Right lung (tissue), 2 donors: ENCODE measurements at regions not wholly inside any gene's neighbourhood (a gene's known extent, or its start where the extent isn't known, plus 50 kb on each side); places are given as distances from the start of the nearest gene placed in this dataset.
A peak's percentile ranks its signal among the peaks of the same experiment; 100 is the strongest.

ENCODE experiments used
- DNase-seq, 2 donors: peaks; one replicate each; pipeline ENCODE4 v3.0.0-alpha.2; 2013

GRCh38 chr2:71865391-71865965 lies 282.2 kb downstream of the CYP26B1 start:
- DNase-seq, result no peak

GRCh38 chr2:71864085-71864484 lies 283.6 kb downstream of the CYP26B1 start:
- DNase-seq, result no peak

- no peak for DNase-seq
Observed at GRCh38 chr2:71863396-71863795, 284.3 kb downstream of the CYP26B1 start.

- no peak for DNase-seq
Observed at GRCh38 chr2:71862921-71863320, 284.7 kb downstream of the CYP26B1 start.

- no peak for DNase-seq
Observed at GRCh38 chr2:71861186-71862160, 286.2 kb downstream of the CYP26B1 start.

- no peak for DNase-seq
Observed at GRCh38 chr2:71860381-71860926, 287.2 kb downstream of the CYP26B1 start.

- DNase-seq, result no peak
Observed at GRCh38 chr2:71859211-71859847, 288.3 kb downstream of the CYP26B1 start.

- no peak for DNase-seq
Observed at GRCh38 chr2:71858071-71858470, 289.6 kb downstream of the CYP26B1 start.

GRCh38 chr2:71857636-71858035 lies 290.0 kb downstream of the CYP26B1 start:
- DNase-seq, result no peak

GRCh38 chr2:71856773-71857525 lies 290.7 kb downstream of the CYP26B1 start:
- DNase-seq, result no peak

- no peak for DNase-seq
Observed at GRCh38 chr2:71853858-71854257, 293.8 kb downstream of the CYP26B1 start.

- DNase-seq, result peak; percentile 81 to 84
Observed at GRCh38 chr2:71852141-71852711, 295.4 kb downstream of the CYP26B1 start.

GRCh38 chr2:71851094-71851750 lies 296.4 kb downstream of the CYP26B1 start:
- DNase-seq, result peak in 1 of 2 donors; percentile 27

- DNase-seq, result no peak
Observed at GRCh38 chr2:71850306-71850801, 297.3 kb downstream of the CYP26B1 start.

- DNase-seq, result no peak
Observed at GRCh38 chr2:71849607-71850305, 297.9 kb downstream of the CYP26B1 start.

GRCh38 chr2:71849111-71849510 lies 298.6 kb downstream of the CYP26B1 start:
- no peak for DNase-seq

- no peak for DNase-seq
Observed at GRCh38 chr2:71846669-71847291, 300.9 kb downstream of the CYP26B1 start.

- DNase-seq, result no peak
Observed at GRCh38 chr2:71846072-71846471, 301.6 kb downstream of the CYP26B1 start.

- no peak for DNase-seq
Observed at GRCh38 chr2:71844967-71845366, 302.7 kb downstream of the CYP26B1 start.
